Ishikawa (cell line): ENCODE measurements at regions not wholly inside any gene's neighbourhood (a gene's known extent, or its start where the extent isn't known, plus 50 kb on each side); places are given as distances from the start of the nearest gene placed in this dataset.

Experiments used
- CEBPB ChIP-seq: IDR thresholded peaks from 2 replicates; pipeline ENCODE4 v1.6.1; 2012
- CREB1 ChIP-seq: IDR thresholded peaks from 2 replicates; pipeline ENCODE4 v1.6.1; 2012; ENCODE audit warnings: low read depth
- EGR1 ChIP-seq: IDR thresholded peaks from 2 replicates; pipeline ENCODE4 v1.6.1; 2012
- EP300 ChIP-seq: IDR thresholded peaks from 2 replicates; pipeline ENCODE4 v1.6.1; 2012; ENCODE audit warnings: borderline replicate concordance
- FOXM1 ChIP-seq: IDR thresholded peaks from 2 replicates; pipeline ENCODE4 v1.6.1; 2012; ENCODE audit warnings: low read depth, borderline replicate concordance
- NFIC ChIP-seq: IDR thresholded peaks from 2 replicates; pipeline ENCODE4 v1.6.1; 2012
- RAD21 ChIP-seq: IDR thresholded peaks from 2 replicates; pipeline ENCODE4 v1.6.1; 2012; ENCODE audit warnings: low read depth
- TAF1 ChIP-seq: IDR thresholded peaks from 2 replicates; pipeline ENCODE4 v1.6.1; 2012; ENCODE audit warnings: low read depth, mild to moderate bottlenecking
- TCF12 ChIP-seq: IDR thresholded peaks from 2 replicates; pipeline ENCODE4 v1.6.1; 2012; ENCODE audit warnings: low read depth
- TEAD4 ChIP-seq: IDR thresholded peaks from 2 replicates; pipeline ENCODE4 v1.6.1; 2012
- YY1 ChIP-seq: IDR thresholded peaks from 2 replicates; pipeline ENCODE4 v1.6.1; 2012; ENCODE audit warnings: low read depth
- ZBTB7A ChIP-seq: IDR thresholded peaks from 2 replicates; pipeline ENCODE4 v1.6.1; 2012; ENCODE audit warnings: low read depth
- TF ChIP-seq, protein P1 (sequence below): IDR thresholded peaks from 2 replicates; pipeline ENCODE4 v1.6.1; 2012; ENCODE audit warnings: low read depth, mild to moderate bottlenecking
- TF ChIP-seq, protein P2 (sequence below): IDR thresholded peaks from 2 replicates; pipeline ENCODE4 v1.6.1; 2012
- TF ChIP-seq, protein P3 (sequence below): IDR thresholded peaks from 2 replicates; pipeline ENCODE4 v1.6.1; 2012

DNA sequence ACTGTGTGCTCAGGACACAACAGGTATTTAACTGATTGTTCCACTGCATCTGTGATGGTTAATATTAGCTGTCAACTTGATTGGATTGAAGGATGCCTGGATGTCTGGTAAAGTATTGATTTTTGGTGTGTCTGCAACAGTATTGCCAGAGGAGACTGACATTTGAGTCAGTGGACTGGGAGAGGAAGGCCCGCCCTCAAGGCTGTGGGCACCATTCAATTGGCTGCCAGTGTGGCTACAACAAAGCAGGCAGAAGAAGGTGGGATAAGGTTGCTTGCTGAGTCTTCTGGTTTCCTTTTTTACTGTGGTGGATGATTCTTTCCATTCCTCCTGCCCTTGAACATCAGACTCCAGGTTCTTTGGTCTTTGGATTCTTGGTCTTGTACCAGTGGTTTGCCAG lies 137.1 kb upstream of the FAM13C start:
- no peak for TF ChIP-seq RAD21

DNA sequence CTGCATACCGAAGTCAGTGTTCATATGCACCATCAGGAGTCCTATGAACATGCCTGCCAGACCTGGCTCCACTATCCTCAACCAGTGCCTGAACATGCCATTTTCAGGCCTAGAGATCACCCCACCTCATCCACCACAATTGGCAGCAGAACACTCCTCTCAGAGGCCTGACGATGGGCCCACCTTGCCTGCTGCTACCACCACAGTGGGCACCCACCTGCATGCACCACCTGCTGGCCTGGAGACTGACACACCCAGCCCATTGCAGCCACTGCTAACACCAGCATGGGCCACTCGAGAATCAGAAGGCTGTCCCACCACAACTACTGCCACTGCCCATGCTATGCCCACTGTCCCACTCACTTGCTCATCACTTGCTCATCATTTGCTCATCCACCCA lies 130.7 kb upstream of the FAM13C start:
- TF ChIP-seq NFIC (no peak), CEBPB (no peak), ZBTB7A (no peak), RAD21 (no peak), TCF12 (no peak), EP300 (no peak), TEAD4 (no peak)
- TF ChIP-seq, protein P1, sequence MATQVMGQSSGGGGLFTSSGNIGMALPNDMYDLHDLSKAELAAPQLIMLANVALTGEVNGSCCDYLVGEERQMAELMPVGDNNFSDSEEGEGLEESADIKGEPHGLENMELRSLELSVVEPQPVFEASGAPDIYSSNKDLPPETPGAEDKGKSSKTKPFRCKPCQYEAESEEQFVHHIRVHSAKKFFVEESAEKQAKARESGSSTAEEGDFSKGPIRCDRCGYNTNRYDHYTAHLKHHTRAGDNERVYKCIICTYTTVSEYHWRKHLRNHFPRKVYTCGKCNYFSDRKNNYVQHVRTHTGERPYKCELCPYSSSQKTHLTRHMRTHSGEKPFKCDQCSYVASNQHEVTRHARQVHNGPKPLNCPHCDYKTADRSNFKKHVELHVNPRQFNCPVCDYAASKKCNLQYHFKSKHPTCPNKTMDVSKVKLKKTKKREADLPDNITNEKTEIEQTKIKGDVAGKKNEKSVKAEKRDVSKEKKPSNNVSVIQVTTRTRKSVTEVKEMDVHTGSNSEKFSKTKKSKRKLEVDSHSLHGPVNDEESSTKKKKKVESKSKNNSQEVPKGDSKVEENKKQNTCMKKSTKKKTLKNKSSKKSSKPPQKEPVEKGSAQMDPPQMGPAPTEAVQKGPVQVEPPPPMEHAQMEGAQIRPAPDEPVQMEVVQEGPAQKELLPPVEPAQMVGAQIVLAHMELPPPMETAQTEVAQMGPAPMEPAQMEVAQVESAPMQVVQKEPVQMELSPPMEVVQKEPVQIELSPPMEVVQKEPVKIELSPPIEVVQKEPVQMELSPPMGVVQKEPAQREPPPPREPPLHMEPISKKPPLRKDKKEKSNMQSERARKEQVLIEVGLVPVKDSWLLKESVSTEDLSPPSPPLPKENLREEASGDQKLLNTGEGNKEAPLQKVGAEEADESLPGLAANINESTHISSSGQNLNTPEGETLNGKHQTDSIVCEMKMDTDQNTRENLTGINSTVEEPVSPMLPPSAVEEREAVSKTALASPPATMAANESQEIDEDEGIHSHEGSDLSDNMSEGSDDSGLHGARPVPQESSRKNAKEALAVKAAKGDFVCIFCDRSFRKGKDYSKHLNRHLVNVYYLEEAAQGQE = no peak
- TF ChIP-seq, protein P2, sequence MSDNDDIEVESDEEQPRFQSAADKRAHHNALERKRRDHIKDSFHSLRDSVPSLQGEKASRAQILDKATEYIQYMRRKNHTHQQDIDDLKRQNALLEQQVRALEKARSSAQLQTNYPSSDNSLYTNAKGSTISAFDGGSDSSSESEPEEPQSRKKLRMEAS = no peak

DNA sequence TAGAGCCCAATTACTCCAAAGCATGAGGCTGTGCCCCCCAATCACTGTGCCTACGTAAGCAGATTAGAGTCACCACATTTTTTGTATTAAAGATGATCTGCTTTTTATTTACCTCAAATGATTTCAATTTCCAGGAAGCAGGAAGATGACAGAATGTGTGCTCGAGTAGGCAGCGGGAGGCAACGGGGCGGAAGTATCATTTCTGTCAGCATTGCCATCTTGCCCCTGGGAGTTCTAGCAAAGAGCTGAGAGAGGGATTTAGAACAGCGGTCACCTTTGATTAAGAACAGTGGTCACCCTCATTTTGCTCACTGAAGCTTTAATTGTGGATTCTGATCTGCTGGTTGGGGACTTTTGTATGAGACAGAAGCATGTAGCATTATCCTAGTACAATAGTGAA lies 117.1 kb upstream of the FAM13C start:
- TF ChIP-seq FOXM1 = no peak
- TF ChIP-seq EGR1 = no peak
- TF ChIP-seq, protein P1 = no peak
- no peak for TF ChIP-seq EP300
- no peak for TF ChIP-seq TEAD4
- TF ChIP-seq, protein P3, sequence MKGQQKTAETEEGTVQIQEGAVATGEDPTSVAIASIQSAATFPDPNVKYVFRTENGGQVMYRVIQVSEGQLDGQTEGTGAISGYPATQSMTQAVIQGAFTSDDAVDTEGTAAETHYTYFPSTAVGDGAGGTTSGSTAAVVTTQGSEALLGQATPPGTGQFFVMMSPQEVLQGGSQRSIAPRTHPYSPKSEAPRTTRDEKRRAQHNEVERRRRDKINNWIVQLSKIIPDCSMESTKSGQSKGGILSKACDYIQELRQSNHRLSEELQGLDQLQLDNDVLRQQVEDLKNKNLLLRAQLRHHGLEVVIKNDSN = no peak
- TF ChIP-seq, protein P2 = no peak
- TF ChIP-seq CREB1 = no peak
- TF ChIP-seq YY1 = no peak
- no peak for TF ChIP-seq CEBPB
- TF ChIP-seq RAD21 = no peak
- no peak for TF ChIP-seq ZBTB7A
- no peak for TF ChIP-seq NFIC
- no peak for TF ChIP-seq TAF1
- TF ChIP-seq TCF12 = no peak

DNA sequence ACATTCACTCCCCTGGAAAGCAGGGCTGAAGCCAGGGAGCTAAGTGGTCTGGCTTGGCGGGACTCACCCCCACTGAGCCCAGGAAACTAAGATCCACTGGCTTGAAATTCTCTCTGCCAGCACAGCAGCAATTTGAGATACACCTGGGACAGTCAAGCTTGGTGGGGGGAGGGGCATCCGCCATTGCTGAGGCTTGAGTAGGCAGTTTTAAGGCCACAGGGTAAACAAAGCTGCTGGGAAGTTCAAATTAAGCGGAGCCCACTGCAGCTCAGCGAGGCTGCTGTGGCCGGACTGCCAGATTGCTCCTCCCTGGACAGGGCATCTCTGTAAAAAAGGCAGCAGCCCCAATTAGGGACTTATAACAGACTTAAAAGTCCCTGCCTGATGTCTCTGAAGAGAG lies 108.2 kb upstream of the FAM13C start:
- TF ChIP-seq CREB1 (no peak), TAF1 (no peak), EP300 (no peak), TCF12 (no peak), YY1 (no peak), NFIC (no peak), EGR1 (no peak), CEBPB (no peak), TEAD4 (no peak), ZBTB7A (no peak), FOXM1 (no peak), RAD21 (no peak)
- TF ChIP-seq, protein P2 = no peak
- TF ChIP-seq, protein P1 = no peak
- TF ChIP-seq, protein P3 = no peak

DNA sequence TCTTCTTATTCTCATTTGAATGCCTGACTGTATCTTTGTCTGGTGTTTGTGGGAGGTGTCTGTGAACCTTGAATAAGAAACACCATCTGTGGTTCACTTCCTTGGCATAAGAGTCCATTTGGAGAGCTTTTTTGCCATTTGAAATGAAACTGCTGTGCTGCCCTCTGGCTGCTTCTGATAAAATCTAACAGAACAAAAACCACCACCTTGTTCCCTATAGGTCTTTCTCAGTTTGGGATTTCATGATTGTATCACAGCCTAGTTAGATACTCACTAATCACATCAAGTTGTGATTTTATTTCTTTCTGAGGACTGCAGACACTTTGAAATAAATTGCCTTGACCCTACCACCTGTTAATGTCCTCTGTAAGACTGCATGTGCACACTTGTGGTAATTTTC lies 102.7 kb upstream of the FAM13C start:
- TF ChIP-seq FOXM1 (no peak), RAD21 (peak; percentile 36)
